Upper lobe of right lung (tissue), 1 donor: ENCODE measurements at regions not wholly inside any gene's neighbourhood (a gene's known extent, or its start where the extent isn't known, plus 50 kb on each side); places are given as distances from the start of the nearest gene placed in this dataset.

Source experiments
- ATAC-seq: fragments of 200-7000 bp; cut with Tn5 transposase; one replicate; pipeline ENCODE4 v1.9.1; 2020; ENCODE audit warnings: mild to moderate bottlenecking, moderate library complexity
- DNase-seq: peaks from one replicate; pipeline ENCODE4 v3.0.0-alpha.2; 2020
- H3K27ac ChIP-seq: fragments of 200-600 bp; one replicate; pipeline ENCODE4 v1.8.0; 2022
- H3K27me3 ChIP-seq: fragments of 200-600 bp; one replicate; pipeline ENCODE4 v1.8.0; 2022; ENCODE audit warnings: mild to moderate bottlenecking
- H3K36me3 ChIP-seq: fragments of 200-600 bp; one replicate; pipeline ENCODE4 v1.8.0; 2022
- H3K4me1 ChIP-seq: fragments of 200-600 bp; one replicate; pipeline ENCODE4 v1.8.0; 2022
- H3K4me3 ChIP-seq: fragments of 200-600 bp; one replicate; pipeline ENCODE4 v1.8.0; 2022; ENCODE audit warnings: mild to moderate bottlenecking
- H3K9me3 ChIP-seq: fragments of 200-600 bp; one replicate; pipeline ENCODE4 v1.8.0; 2022
- CTCF ChIP-seq: fragments of 200-600 bp; IDR thresholded peaks from one replicate; pipeline ENCODE4 v1.8.0; 2022; ENCODE audit warnings: antibody characterized with exemption
- intact Hi-C: fragments of 100-400 bp; cut with DNase I; formaldehyde crosslinking; loops from one replicate; pipeline ENCODE4 v1.11.0; 2022
- donor health status: DM: no; HTN: yes; CAD: no; lungs with severe emphysema.

GRCh38 chr6:148053796-148054195, 288.8 kb upstream of the SASH1 start:
- no peaks in the 10 kb centered on the region for H3K9me3 ChIP-seq
- H3K27ac ChIP-seq = no peak overlapping the region
- DNase-seq = no peak
- TF ChIP-seq CTCF = no peak
- no peaks in the 10 kb centered on the region for H3K4me1 ChIP-seq
- no peaks in the 10 kb centered on the region for H3K36me3 ChIP-seq
- H3K4me3 ChIP-seq = no peak overlapping the region
- H3K27me3 ChIP-seq = no peaks in the 10 kb centered on the region
- no peak for ATAC-seq
- intact Hi-C loops = no loop called here

- TF ChIP-seq CTCF = no peak
- H3K27me3 ChIP-seq = no peaks in the 10 kb centered on the region
- no peaks in the 10 kb centered on the region for H3K4me1 ChIP-seq
- intact Hi-C loops = no loop called here
- no peak overlapping the region for H3K4me3 ChIP-seq
- ATAC-seq (no peak), DNase-seq (no peak)
- H3K36me3 ChIP-seq = no peaks in the 10 kb centered on the region
- H3K9me3 ChIP-seq = no peaks in the 10 kb centered on the region
- no peak overlapping the region for H3K27ac ChIP-seq
These were observed 288.4 kb upstream of the SASH1 start for GRCh38 chr6:148054219-148054618.

GRCh38 chr6:148055419-148055818, 287.2 kb upstream of the SASH1 start:
- H3K36me3 ChIP-seq = no peaks in the 10 kb centered on the region
- intact Hi-C loops = no loop called here
- DNase-seq (no peak), ATAC-seq (no peak)
- no peak overlapping the region for H3K4me3 ChIP-seq
- H3K27me3 ChIP-seq = no peaks in the 10 kb centered on the region
- no peaks in the 10 kb centered on the region for H3K4me1 ChIP-seq
- TF ChIP-seq CTCF = no peak
- H3K27ac ChIP-seq = no peak overlapping the region
- no peaks in the 10 kb centered on the region for H3K9me3 ChIP-seq

- no peak overlapping the region for H3K4me3 ChIP-seq
- intact Hi-C loops = no loop called here
- ATAC-seq (no peak), DNase-seq (no peak)
- H3K27ac ChIP-seq = no peak overlapping the region
- H3K9me3 ChIP-seq = no peaks in the 10 kb centered on the region
- H3K27me3 ChIP-seq = no peaks in the 10 kb centered on the region
- TF ChIP-seq CTCF = no peak
- no peaks in the 10 kb centered on the region for H3K4me1 ChIP-seq
- H3K36me3 ChIP-seq = no peaks in the 10 kb centered on the region
These were observed 282.8 kb upstream of the SASH1 start for GRCh38 chr6:148059869-148060268.

- DNase-seq = no peak
- H3K27me3 ChIP-seq = no peaks in the 10 kb centered on the region
- no peaks in the 10 kb centered on the region for H3K9me3 ChIP-seq
- no peak for TF ChIP-seq CTCF
- no peak overlapping the region for H3K27ac ChIP-seq
- no peaks in the 10 kb centered on the region for H3K4me1 ChIP-seq
- no peaks in the 10 kb centered on the region for H3K36me3 ChIP-seq
- intact Hi-C loops = no loop called here
- H3K4me3 ChIP-seq = no peak overlapping the region
- ATAC-seq = peak; percentile 31
These were observed 278.1 kb upstream of the SASH1 start for GRCh38 chr6:148064406-148065134.
